K562 (cell line): ENCODE measurements at regions not wholly inside any gene's neighbourhood (a gene's known extent, or its start where the extent isn't known, plus 50 kb on each side); places are given as distances from the start of the nearest gene placed in this dataset.

Experiments used
- ATAC-seq: fragments of 200-7000 bp; cut with Tn5 transposase; 3 replicates; pipeline ENCODE4 v1.9.1; 2020; ENCODE audit warnings: moderate library complexity
- BruUV-seq: library from RNA; stranded (reverse); fragments of 400-500 nt; replicated peaks from 2 replicates; lab custom pipeline; 2021; lab: Mats Ljungman, UMichigan
- CTCF ChIA-PET: fragments of 300-600 bp; formaldehyde crosslinking; extraction: SDS; loops from one replicate; lab custom pipeline; 2021; ENCODE audit warnings: low intra/inter-chr PET ratio; lab: Yijun Ruan, JAX
- POLR2A ChIA-PET: fragments of 300-600, 350-650 bp; sonication (Branson Sonifier 250); formaldehyde crosslinking; extraction: SDS; loops from one replicate; lab custom pipeline; 2021; ENCODE audit warnings: antibody characterized with exemption, inconsistent platforms; lab: Yijun Ruan, JAX
- DNase-seq, 4 experiments: peaks; one replicate each; pipeline versions ENCODE4 v3.0.0 to v3.0.0-alpha.2; 2011 to 2018; ENCODE audit warnings: low spot score in 3 of 4, mixed read lengths in 3 of 4; ENCODE audit errors: extremely low read depth in 1 of 4
- FAIRE-seq: peaks from 2 replicates; lab custom pipeline; 2011; peaks lifted over from hg19 to GRCh38; lab: Jason Lieb, UNC
- H2AFZ ChIP-seq: 2 replicates; pipeline ENCODE4 v1.6.0; 2011; ENCODE audit warnings: low read depth, low read length, control low read depth, inconsistent platforms
- H3K27ac ChIP-seq: fragments of 200-600 bp; 3 replicates; pipeline ENCODE4 v1.8.0; 2011; ENCODE audit warnings: low read depth, mild to moderate bottlenecking, control low read depth, inconsistent platforms, low read length, moderate library complexity, mixed read lengths; ENCODE audit errors: extremely low read depth
- H3K27me3 ChIP-seq, 2 experiments: fragments of 300-600 bp in 1 of 2; 2 replicates in 1 of 2; 3 replicates in 1 of 2; pipeline versions ENCODE4 v1.6.0 to v1.8.0; 2011; ENCODE audit warnings: inconsistent platforms in 2 of 2, low read length in 2 of 2, mild to moderate bottlenecking in 1 of 2, mixed read lengths in 1 of 2, moderate library complexity in 1 of 2; ENCODE audit not compliant: control insufficient read depth in 2 of 2, insufficient read depth in 2 of 2
- H3K36me3 ChIP-seq: fragments of 300-600 bp; 3 replicates; pipeline ENCODE4 v1.8.0; 2011; ENCODE audit warnings: mild to moderate bottlenecking, low read length, inconsistent platforms; ENCODE audit not compliant: control insufficient read depth, insufficient read depth
- H3K4me1 ChIP-seq, 2 experiments: fragments of 200-600 bp in 1 of 2; replicated peaks in 1 of 2; 2 replicates in 1 of 2; 3 replicates in 1 of 2; pipeline versions ENCODE4 v1.5.1 to v1.8.0; 2011; ENCODE audit warnings: inconsistent platforms in 2 of 2, low read length in 2 of 2, mild to moderate bottlenecking in 1 of 2, mixed read lengths in 1 of 2, moderate library complexity in 1 of 2; ENCODE audit not compliant: control insufficient read depth in 2 of 2, insufficient read depth in 2 of 2
- H3K4me2 ChIP-seq: 2 replicates; pipeline ENCODE4 v1.6.1; 2011; ENCODE audit warnings: low read length, control low read depth, inconsistent platforms, mixed read lengths; ENCODE audit not compliant: insufficient read depth
- H3K4me3 ChIP-seq: fragments of 200-600 bp; sonication (generic), shearing (Covaris generic); 2 replicates; pipeline ENCODE4 v1.5.1; 2016; ENCODE audit warnings: control low read depth, inconsistent platforms
- H3K79me2 ChIP-seq: fragments of 200-600 bp; 3 replicates; pipeline ENCODE4 v1.8.0; 2011; ENCODE audit warnings: low read length, inconsistent platforms; ENCODE audit not compliant: control insufficient read depth, insufficient read depth
- H3K9ac ChIP-seq, 2 experiments: 2 replicates each; pipeline versions ENCODE4 v1.6.0 to v1.6.1; 2011; ENCODE audit warnings: low read depth in 2 of 2, low read length in 2 of 2, control low read depth in 1 of 2, inconsistent platforms in 1 of 2, mild to moderate bottlenecking in 1 of 2, mixed read lengths in 1 of 2; ENCODE audit not compliant: insufficient read depth in 1 of 2
- H3K9me1 ChIP-seq: one replicate; pipeline ENCODE4 v1.6.0; 2011; ENCODE audit warnings: inconsistent platforms, mild to moderate bottlenecking, low read length, moderate library complexity; ENCODE audit not compliant: control insufficient read depth, insufficient read depth
- H3K9me3 ChIP-seq: replicated peaks from 2 replicates; pipeline ENCODE4 v1.5.1; 2011; ENCODE audit warnings: low read depth, low read length, inconsistent platforms; ENCODE audit not compliant: control insufficient read depth, insufficient read depth
- H4K20me1 ChIP-seq: replicated peaks from 2 replicates; pipeline ENCODE4 v1.6.1; 2011; ENCODE audit warnings: low read length, inconsistent platforms, mixed read lengths; ENCODE audit not compliant: control insufficient read depth, insufficient read depth
- BCOR ChIP-seq: fragments of 450-650 bp; IDR thresholded peaks from 2 replicates; pipeline ENCODE4 v1.6.1; 2016
- EP300 ChIP-seq: IDR thresholded peaks from 2 replicates; pipeline ENCODE4 v1.6.1; 2012; ENCODE audit warnings: low read length, improper control_type of control experiment
- MCM7 ChIP-seq, 2 experiments: fragments of 450-650 bp; IDR thresholded peaks; 2 replicates each; pipeline ENCODE4 v1.6.1; 2016 to 2018
- MLLT1 ChIP-seq, 2 experiments: fragments of 450-650 bp; IDR thresholded peaks; 2 replicates each; pipeline ENCODE4 v1.6.1; 2016
- THRA ChIP-seq: fragments of 450-650 bp; IDR thresholded peaks from 2 replicates; pipeline ENCODE4 v1.6.1; 2017; ENCODE audit warnings: mild to moderate bottlenecking, moderate library complexity
- ZBTB11 ChIP-seq, 3 experiments: fragments of 200-800 bp in 1 of 3; fragments of 250-450 bp in 1 of 3; fragments of 450-650 bp in 1 of 3; sonication (Bioruptor Pico) in 1 of 3; sonication (Bioruptor generic) in 1 of 3; formaldehyde crosslinking in 1 of 3; IDR thresholded peaks; 2 replicates each; pipeline versions ENCODE4 v1.6.1 to v1.8.0; 2016 to 2022; ENCODE audit warnings: mild to moderate bottlenecking in 2 of 3, missing genetic modification characterization in 2 of 3, missing compliant biosample characterization in 1 of 3, moderate library complexity in 1 of 3
- ZC3H11A ChIP-seq: IDR thresholded peaks from 2 replicates; pipeline ENCODE4 v1.6.1; 2012; ENCODE audit warnings: low read depth, low read length, improper control_type of control experiment
- ZNF354B ChIP-seq: fragments of 250-450 bp; sonication (Bioruptor Pico); IDR thresholded peaks from 2 replicates; pipeline ENCODE4 v1.4.0; 2020
- ZNF436 ChIP-seq: fragments of 250-450, 450-650 bp; sonication (Bioruptor Pico); formaldehyde crosslinking; IDR thresholded peaks from 2 replicates; pipeline ENCODE4 v1.7.0; 2020; ENCODE audit warnings: mild to moderate bottlenecking
- ZNF444 ChIP-seq: fragments of 250-450 bp; sonication (Bioruptor Pico); IDR thresholded peaks from 2 replicates; pipeline ENCODE4 v1.4.0; 2020; ENCODE audit warnings: mild to moderate bottlenecking, moderate library complexity
- WGBS: fragments of 100-300 bp; shearing (Covaris generic); methylation state at CpG from one replicate; pipeline ENCODE4 v1.1.6; 2016; ENCODE audit warnings: low coverage, mixed read lengths; ENCODE audit not compliant: insufficient coverage; ENCODE audit errors: missing lambda C conversion rate; 5-methylcytosine and 5-hydroxymethylcytosine counted together
- in situ Hi-C: fragments of 300-500 bp; cut with MboI; formaldehyde crosslinking; loops from 4 replicates; pipeline ENCODE4 v1.15.0; 2018; ENCODE audit warnings: inconsistent platforms, mixed read lengths
- intact Hi-C: fragments of 100-400 bp; cut with micrococcal nuclease; formaldehyde crosslinking; loops from 2 replicates; pipeline ENCODE4 v1.14.2; 2022

GRCh38 chr5:4659851-4660250, 480.3 kb upstream of the ADAMTS16 start:
- H3K79me2 ChIP-seq, result no peaks in the 10 kb centered on the region
- 0% methylated on average over 1 of the region's 1 CpG for WGBS
- H2AFZ ChIP-seq, result no peak overlapping the region
- H3K4me1 ChIP-seq, result no peaks in the 10 kb centered on the region
- DNase-seq (no peak), ATAC-seq (no peak), FAIRE-seq (no peak)
- H3K9me1 ChIP-seq, result no peaks in the 10 kb centered on the region
- ChIA-PET CTCF (no interaction called here), POLR2A (no interaction called here)
- no peak overlapping the region for H3K27ac ChIP-seq
- in situ Hi-C loops, result no loop called here
- no peaks in the 10 kb centered on the region for H3K27me3 ChIP-seq
- no peak overlapping the region for H3K4me2 ChIP-seq
- H3K36me3 ChIP-seq, result no peaks in the 10 kb centered on the region
- TF ChIP-seq ZC3H11A, result no peak
- TF ChIP-seq ZNF444, result no peak
- no peak for TF ChIP-seq EP300
- TF ChIP-seq MCM7 (IDR thresholded peaks at IDR 0.05), result no peak
- TF ChIP-seq, all 486 proteins: peak for 0
- no TSS peak for BruUV-seq
- H3K9ac ChIP-seq, result no peak overlapping the region
- no peaks in the 10 kb centered on the region for H4K20me1 ChIP-seq
- intact Hi-C loops, result no loop called here
- no peak overlapping the region for H3K4me3 ChIP-seq
- peaks cover under 1% of the 10 kb centered on the region; the same call in 1 of the 2 replicates for H3K9me3 ChIP-seq

- H3K9me1 ChIP-seq, result no peaks in the 10 kb centered on the region
- no peak overlapping the region for H3K27ac ChIP-seq
- no peak overlapping the region for H3K4me2 ChIP-seq
- peaks cover 2% of the 10 kb centered on the region; the same call in 1 of the 2 replicates for H3K9me3 ChIP-seq
- H3K4me1 ChIP-seq, result no peaks in the 10 kb centered on the region
- in situ Hi-C loops, result no loop called here
- TF ChIP-seq ZBTB11 (CRISPR knock-in tag; IDR thresholded peaks at IDR 0.05) (no peak), ZNF436 (no peak), ZNF354B (CRISPR knock-in tag) (no peak), MLLT1 (IDR thresholded peaks at IDR 0.05) (no peak), THRA (no peak), BCOR (no peak)
- FAIRE-seq, result no peak
- no peak for ATAC-seq
- no peaks in the 10 kb centered on the region for H3K79me2 ChIP-seq
- no peak for DNase-seq
- BruUV-seq, result no TSS peak
- intact Hi-C loops, result no loop called here
- no peaks in the 10 kb centered on the region for H4K20me1 ChIP-seq
- no peak overlapping the region for H3K9ac ChIP-seq
- H3K36me3 ChIP-seq, result no peaks in the 10 kb centered on the region
- H2AFZ ChIP-seq, result no peak overlapping the region
- no peaks in the 10 kb centered on the region for H3K27me3 ChIP-seq
- ChIA-PET POLR2A (interaction anchor here (0.7 kb wide), 1 partner anchor 1047 kb away, joined by 3 read pairs; no protein-coding TSS in a partner anchor), CTCF (no interaction called here)
- H3K4me3 ChIP-seq, result no peak overlapping the region
- 3% methylated on average over 8 of the region's 8 CpGs for WGBS
Measured at GRCh38 chr5:4661326-4661725, 478.8 kb upstream of the ADAMTS16 start.
